K562 (cell line): ENCODE measurements at regions not wholly inside any gene's neighbourhood (a gene's known extent, or its start where the extent isn't known, plus 50 kb on each side); places are given as distances from the start of the nearest gene placed in this dataset.

Source experiments
- SREBF2 ChIP-seq: sonication (generic); formaldehyde crosslinking; IDR thresholded peaks from 2 replicates; pipeline ENCODE4 v1.4.0; 2020; ENCODE audit warnings: mild to moderate bottlenecking, missing genetic modification reagents
- TF ChIP-seq, protein P1 (sequence below): fragments of 450-650 bp; formaldehyde crosslinking; IDR thresholded peaks from 2 replicates; pipeline ENCODE4 v1.4.0; 2020; ENCODE audit warnings: mild to moderate bottlenecking, mixed read lengths

DNA sequence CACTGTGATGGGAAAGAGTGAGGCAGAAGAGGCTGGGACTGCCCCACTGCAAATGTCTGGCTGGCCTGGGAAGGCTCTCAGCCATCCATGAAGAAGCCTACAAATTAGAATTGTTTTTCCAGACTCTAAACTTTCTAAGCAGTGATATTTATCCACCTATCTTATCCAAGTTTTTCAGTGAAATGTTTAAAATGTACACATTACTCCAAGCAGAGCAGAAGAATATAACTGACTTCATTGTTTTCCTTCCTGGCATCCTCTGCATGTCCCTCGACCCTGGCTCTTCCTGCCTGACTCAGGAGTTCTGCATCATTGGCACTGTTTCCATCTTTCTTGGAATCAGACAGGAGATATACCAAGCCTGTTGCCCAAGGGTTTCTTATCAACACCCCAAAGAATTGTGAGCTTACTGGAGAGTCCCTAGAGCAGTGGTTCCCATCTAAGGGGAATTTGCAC, 401.5 kb upstream of the PROK2 start:
- TF ChIP-seq SREBF2 (CRISPR knock-in tag): no peak
- TF ChIP-seq, protein P1, sequence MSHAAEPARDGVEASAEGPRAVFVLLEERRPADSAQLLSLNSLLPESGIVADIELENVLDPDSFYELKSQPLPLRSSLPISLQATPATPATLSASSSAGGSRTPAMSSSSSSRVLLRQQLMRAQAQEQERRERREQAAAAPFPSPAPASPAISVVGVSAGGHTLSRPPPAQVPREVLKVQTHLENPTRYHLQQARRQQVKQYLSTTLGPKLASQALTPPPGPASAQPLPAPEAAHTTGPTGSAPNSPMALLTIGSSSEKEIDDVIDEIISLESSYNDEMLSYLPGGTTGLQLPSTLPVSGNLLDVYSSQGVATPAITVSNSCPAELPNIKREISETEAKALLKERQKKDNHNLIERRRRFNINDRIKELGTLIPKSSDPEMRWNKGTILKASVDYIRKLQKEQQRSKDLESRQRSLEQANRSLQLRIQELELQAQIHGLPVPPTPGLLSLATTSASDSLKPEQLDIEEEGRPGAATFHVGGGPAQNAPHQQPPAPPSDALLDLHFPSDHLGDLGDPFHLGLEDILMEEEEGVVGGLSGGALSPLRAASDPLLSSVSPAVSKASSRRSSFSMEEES (CRISPR knock-in tag): no peak
